H1 (cell line): ENCODE measurements at regions not wholly inside any gene's neighbourhood (a gene's known extent, or its start where the extent isn't known, plus 50 kb on each side); places are given as distances from the start of the nearest gene placed in this dataset.

Experiments used
- CTCF ChIA-PET: fragments of 300-600 bp; sonication (Branson Sonifier 250); formaldehyde crosslinking; loops from one replicate; lab custom pipeline; 2021; ENCODE audit not compliant: partially characterized antibody; lab: Charles Lee
- POLR2A ChIA-PET: fragments of 300-600 bp; sonication (Branson Sonifier 250); formaldehyde crosslinking; loops from one replicate; lab custom pipeline; 2021; ENCODE audit warnings: inconsistent platforms; ENCODE audit not compliant: partially characterized antibody; lab: Charles Lee
- DNase-seq, 2 experiments: peaks; one replicate each; pipeline versions ENCODE4 v3.0.0 to v3.0.0-alpha.2; 2010 to 2022; ENCODE audit warnings: low spot score in 2 of 2, low read depth in 1 of 2, mixed read lengths in 1 of 2
- FAIRE-seq: peaks from 2 replicates; lab custom pipeline; 2011; peaks lifted over from hg19 to GRCh38; lab: Jason Lieb, UNC
- H2AFZ ChIP-seq: 2 replicates; pipeline ENCODE4 v1.8.1; 2012; ENCODE audit warnings: low read length, inconsistent platforms
- H2AK5ac ChIP-seq: 2 replicates; pipeline ENCODE4 v1.6.1; 2013; ENCODE audit warnings: low read depth, low read length
- H2BK120ac ChIP-seq: replicated peaks from 2 replicates; pipeline ENCODE3; 2013; ENCODE audit warnings: low read depth, low read length, inconsistent platforms
- H2BK12ac ChIP-seq: 2 replicates; pipeline ENCODE4 v1.6.1; 2013; ENCODE audit warnings: low read depth, low read length
- H2BK15ac ChIP-seq: 2 replicates; pipeline ENCODE4 v1.6.1; 2013; ENCODE audit warnings: low read length
- H2BK20ac ChIP-seq: 2 replicates; pipeline ENCODE4 v1.6.1; 2013; ENCODE audit warnings: low read length
- H2BK5ac ChIP-seq: 2 replicates; pipeline ENCODE4 v1.6.1; 2013; ENCODE audit warnings: low read depth, low read length
- H3K14ac ChIP-seq: 2 replicates; pipeline ENCODE4 v1.6.1; 2013; ENCODE audit warnings: inconsistent platforms; ENCODE audit not compliant: insufficient read length
- H3K18ac ChIP-seq: 2 replicates; pipeline ENCODE4 v1.6.1; 2013; ENCODE audit warnings: low read length; ENCODE audit errors: extremely low read depth
- H3K23ac ChIP-seq: 2 replicates; pipeline ENCODE4 v1.6.1; 2013; ENCODE audit warnings: inconsistent platforms; ENCODE audit not compliant: insufficient read length
- H3K23me2 ChIP-seq: 2 replicates; pipeline ENCODE4 v1.6.1; 2013; ENCODE audit warnings: low read depth, low read length
- H3K27ac ChIP-seq: 2 replicates; pipeline ENCODE4 v1.6.1; 2011; ENCODE audit warnings: low read depth, low read length, inconsistent platforms
- H3K27me3 ChIP-seq, 4 experiments: replicated peaks in 1 of 4; 1 replicate in 1 of 4; 2 replicates in 3 of 4; pipeline versions ENCODE4 v1.6.1 to v1.8.1; 2011 to 2013; ENCODE audit warnings: low read length in 3 of 4, mild to moderate bottlenecking in 3 of 4, inconsistent platforms in 2 of 4, mixed read lengths in 2 of 4, moderate library complexity in 1 of 4; ENCODE audit not compliant: control insufficient read depth in 3 of 4, insufficient read depth in 3 of 4; ENCODE audit errors: extremely low read depth in 1 of 4
- H3K36me3 ChIP-seq, 4 experiments: 2 replicates each; pipeline versions ENCODE4 v1.6.1 to v1.8.1; 2011 to 2013; ENCODE audit warnings: mild to moderate bottlenecking in 4 of 4, low read length in 3 of 4, moderate library complexity in 2 of 4, control low read depth in 1 of 4, inconsistent platforms in 1 of 4; ENCODE audit not compliant: insufficient read depth in 4 of 4, control insufficient read depth in 2 of 4
- H3K4ac ChIP-seq: replicated peaks from 2 replicates; pipeline ENCODE3; 2013; ENCODE audit warnings: low read length, low read depth, mixed read lengths, inconsistent platforms; ENCODE audit not compliant: insufficient read length
- H3K4me1 ChIP-seq, 4 experiments: replicated peaks in 1 of 4; 1 replicate in 1 of 4; 2 replicates in 3 of 4; pipeline versions ENCODE4 v1.6.1 to v1.8.1; 2011 to 2013; ENCODE audit warnings: low read length in 3 of 4, inconsistent platforms in 2 of 4, mixed read lengths in 1 of 4; ENCODE audit not compliant: insufficient read depth in 4 of 4, control insufficient read depth in 3 of 4
- H3K4me2 ChIP-seq, 2 experiments: 2 replicates each; pipeline versions ENCODE4 v1.6.1 to v1.8.1; 2011 to 2013; ENCODE audit warnings: low read depth in 2 of 2, low read length in 2 of 2, control low read depth in 1 of 2, inconsistent platforms in 1 of 2, mild to moderate bottlenecking in 1 of 2; ENCODE audit not compliant: insufficient read depth in 1 of 2
- H3K4me3 ChIP-seq, 4 experiments: fragments of 200-600, 300-600 bp in 1 of 4; sonication (generic), shearing (Covaris generic), sonication (Bioruptor Twin) in 1 of 4; 2 replicates each; pipeline versions ENCODE4 v1.5.1 to v1.8.1; 2011 to 2016; ENCODE audit warnings: low read length in 4 of 4, low read depth in 3 of 4, control low read depth in 2 of 4, inconsistent platforms in 2 of 4, mild to moderate bottlenecking in 2 of 4, mixed read lengths in 1 of 4, moderate library complexity in 1 of 4; ENCODE audit not compliant: insufficient read depth in 2 of 4; ENCODE audit errors: extremely low read depth in 1 of 4
- H3K56ac ChIP-seq: replicated peaks from 2 replicates; pipeline ENCODE3; 2013; ENCODE audit warnings: low read depth, mild to moderate bottlenecking, mixed read lengths, low read length, inconsistent platforms; ENCODE audit not compliant: insufficient read length
- H3K79me1 ChIP-seq: 2 replicates; pipeline ENCODE4 v1.6.1; 2013; ENCODE audit warnings: low read depth, low read length, control low read depth
- H3K79me2 ChIP-seq, 2 experiments: 2 replicates each; pipeline versions ENCODE4 v1.6.1 to v1.8.1; 2012 to 2013; ENCODE audit warnings: low read length in 2 of 2, mild to moderate bottlenecking in 2 of 2, inconsistent platforms in 1 of 2; ENCODE audit not compliant: insufficient read depth in 2 of 2, control insufficient read depth in 1 of 2
- H3K9ac ChIP-seq, 4 experiments: replicated peaks in 1 of 4; 1 replicate in 1 of 4; 2 replicates in 3 of 4; pipeline versions ENCODE4 v1.6.1 to v1.8.1; 2011 to 2013; ENCODE audit warnings: low read depth in 3 of 4, low read length in 3 of 4, control low read depth in 2 of 4, mild to moderate bottlenecking in 2 of 4, moderate library complexity in 2 of 4, inconsistent platforms in 1 of 4; ENCODE audit errors: extremely low read depth in 1 of 4
- H3K9me3 ChIP-seq, 2 experiments: 2 replicates each; pipeline versions ENCODE4 v1.6.1 to v1.8.1; 2012 to 2013; ENCODE audit warnings: mild to moderate bottlenecking in 2 of 2, moderate library complexity in 2 of 2, control low read depth in 1 of 2, inconsistent platforms in 1 of 2, low read depth in 1 of 2, low read length in 1 of 2, mixed read lengths in 1 of 2; ENCODE audit not compliant: insufficient read depth in 2 of 2
- H4K20me1 ChIP-seq, 2 experiments: replicated peaks in 1 of 2; 2 replicates each; pipeline versions ENCODE3 to v1.8.1; 2011 to 2013; ENCODE audit warnings: inconsistent platforms in 2 of 2, low read length in 2 of 2, mild to moderate bottlenecking in 1 of 2; ENCODE audit not compliant: insufficient read depth in 2 of 2, control insufficient read depth in 1 of 2
- H4K5ac ChIP-seq: 2 replicates; pipeline ENCODE4 v1.6.1; 2013; ENCODE audit warnings: low read length, low read depth, mixed read lengths, inconsistent platforms; ENCODE audit not compliant: insufficient read length
- H4K8ac ChIP-seq: 2 replicates; pipeline ENCODE4 v1.8.0; 2013; ENCODE audit warnings: mild to moderate bottlenecking, moderate library complexity, low read length, inconsistent platforms; ENCODE audit not compliant: insufficient read depth; ENCODE audit errors: extremely low read depth
- H4K91ac ChIP-seq: replicated peaks from 2 replicates; pipeline ENCODE3; 2013; ENCODE audit warnings: low read length, mixed read lengths, inconsistent platforms; ENCODE audit not compliant: insufficient read length
- KDM1A ChIP-seq: fragments of 200-600, 300-600 bp; sonication (generic); IDR thresholded peaks from 2 replicates; pipeline ENCODE4 v1.7.1; 2016; ENCODE audit warnings: mild to moderate bottlenecking, low read length, borderline replicate concordance
- RAD21 ChIP-seq, 2 experiments: IDR thresholded peaks in 1 of 2; conservative IDR thresholded peaks in 1 of 2; 2 replicates each; pipeline ENCODE4 v1.6.1; 2011; ENCODE audit warnings: low read depth in 2 of 2, low read length in 2 of 2, improper control_type of control experiment in 1 of 2, inconsistent platforms in 1 of 2, mild to moderate bottlenecking in 1 of 2, moderate library complexity in 1 of 2
- SIRT6 ChIP-seq: IDR thresholded peaks from one replicate; pipeline ENCODE4 v1.7.1; 2012; ENCODE audit warnings: low read length, inconsistent platforms
- WGBS, 2 experiments: shearing (Covaris generic) in 1 of 2; methylation state at CpG; one replicate each; pipeline versions ENCODE4 v1.1.6 to v1.1.7; 2013 to 2015; ENCODE audit warnings: low lambda C conversion rate in 2 of 2, mixed read lengths in 2 of 2, inconsistent platforms in 1 of 2, low coverage in 1 of 2, missing lambda C conversion rate in 1 of 2; ENCODE audit not compliant: insufficient replicate concordance in 2 of 2, insufficient coverage in 1 of 2, insufficient read length in 1 of 2; ENCODE audit errors: extremely low coverage in 1 of 2, missing lambda C conversion rate in 1 of 2; 5-methylcytosine and 5-hydroxymethylcytosine counted together
- TF ChIP-seq, protein P1 (sequence below), 3 experiments: IDR thresholded peaks; 1 replicate in 2 of 3; 2 replicates in 1 of 3; pipeline versions ENCODE4 v1.5.1 to v1.6.1; 2011; ENCODE audit warnings: low read length in 3 of 3, mild to moderate bottlenecking in 3 of 3, inconsistent platforms in 2 of 3, low read depth in 1 of 3, moderate library complexity in 1 of 3; ENCODE audit not compliant: insufficient read depth in 1 of 3; ENCODE audit errors: control extremely low read depth in 1 of 3

DNA sequence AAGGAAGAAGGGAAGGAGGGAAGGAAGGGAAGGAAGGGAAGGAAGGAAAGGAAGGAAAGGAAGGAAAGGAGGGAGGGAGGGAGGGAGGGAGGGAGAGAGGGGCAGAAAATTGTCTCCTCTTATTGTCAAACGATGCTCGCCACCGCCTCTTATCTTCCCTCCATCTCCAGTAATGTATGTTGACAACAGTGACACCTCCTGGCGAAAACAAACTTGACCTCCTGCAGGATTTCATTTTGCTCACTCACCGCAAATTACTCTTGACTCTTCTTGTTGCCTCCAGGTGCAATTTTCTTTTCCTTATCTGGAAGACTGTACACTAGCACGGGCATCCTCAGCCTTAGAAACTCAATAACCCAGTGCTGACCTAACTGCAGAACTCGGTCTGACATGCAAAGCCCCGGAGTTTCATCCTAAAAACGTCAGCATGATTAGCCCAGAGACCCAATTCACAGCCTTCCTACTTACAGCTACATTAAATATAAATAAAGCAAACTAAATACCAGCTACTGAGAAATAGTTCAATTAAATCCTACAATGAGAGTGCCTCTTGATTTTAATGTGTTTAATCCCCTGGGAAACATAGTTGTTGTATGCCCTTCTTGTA is 512.4 kb upstream of the TMPO start:
- FAIRE-seq, result peak; percentile 91
- no peak overlapping the region for H3K9ac ChIP-seq
- H3K9me3 ChIP-seq, result no peaks in the 10 kb centered on the region
- H3K79me1 ChIP-seq, result no peaks in the 10 kb centered on the region
- H3K4me2 ChIP-seq, result peak overlapping the region in 1 of 2 experiments; percentile 32; a peak in 1 of 4 replicates
- peak; percentile 13 to 75 for DNase-seq
- H3K14ac ChIP-seq, result no peak overlapping the region
- H4K91ac ChIP-seq, result no peak overlapping the region
- H3K56ac ChIP-seq, result no peak overlapping the region
- WGBS, 2 experiments, result 23% methylated on average over 9 of the region's 9 CpGs; no CpG with 5 or more reads in 1 of the 2 experiments
- H4K5ac ChIP-seq, result no peak overlapping the region
- CTCF ChIA-PET, result interaction anchor here (0.6 to 2.7 kb wide), 26 partner anchors 9 to 1015 kb away, joined by 3 to 27 read pairs (median 3); no protein-coding TSS in a partner anchor
- H3K23me2 ChIP-seq, result no peaks in the 10 kb centered on the region; the same call in 1 of the 2 replicates
- H2AFZ ChIP-seq, result peak overlapping the region; percentile 96; the same call in 1 of the 2 replicates
- POLR2A ChIA-PET, result no interaction called here
- no peaks in the 10 kb centered on the region for H4K20me1 ChIP-seq
- no peak overlapping the region for H2BK15ac ChIP-seq
- H3K4me3 ChIP-seq, result no peak overlapping the region
- H2BK120ac ChIP-seq, result no peak overlapping the region
- H3K18ac ChIP-seq, result no peak overlapping the region; the same call in 1 of the 2 replicates
- no peak overlapping the region for H3K23ac ChIP-seq
- TF ChIP-seq SIRT6 (no peak), KDM1A (no peak), RAD21 (IDR thresholded peaks at IDR 0.05 in 1 of 2, conservative IDR thresholded peaks at IDR 0.05 in 1 of 2; ENCODE audit: low read depth in 2 of 2, low read length in 2 of 2) (peak; percentile 74 to 77)
- TF ChIP-seq, protein P1, sequence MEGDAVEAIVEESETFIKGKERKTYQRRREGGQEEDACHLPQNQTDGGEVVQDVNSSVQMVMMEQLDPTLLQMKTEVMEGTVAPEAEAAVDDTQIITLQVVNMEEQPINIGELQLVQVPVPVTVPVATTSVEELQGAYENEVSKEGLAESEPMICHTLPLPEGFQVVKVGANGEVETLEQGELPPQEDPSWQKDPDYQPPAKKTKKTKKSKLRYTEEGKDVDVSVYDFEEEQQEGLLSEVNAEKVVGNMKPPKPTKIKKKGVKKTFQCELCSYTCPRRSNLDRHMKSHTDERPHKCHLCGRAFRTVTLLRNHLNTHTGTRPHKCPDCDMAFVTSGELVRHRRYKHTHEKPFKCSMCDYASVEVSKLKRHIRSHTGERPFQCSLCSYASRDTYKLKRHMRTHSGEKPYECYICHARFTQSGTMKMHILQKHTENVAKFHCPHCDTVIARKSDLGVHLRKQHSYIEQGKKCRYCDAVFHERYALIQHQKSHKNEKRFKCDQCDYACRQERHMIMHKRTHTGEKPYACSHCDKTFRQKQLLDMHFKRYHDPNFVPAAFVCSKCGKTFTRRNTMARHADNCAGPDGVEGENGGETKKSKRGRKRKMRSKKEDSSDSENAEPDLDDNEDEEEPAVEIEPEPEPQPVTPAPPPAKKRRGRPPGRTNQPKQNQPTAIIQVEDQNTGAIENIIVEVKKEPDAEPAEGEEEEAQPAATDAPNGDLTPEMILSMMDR (IDR thresholded peaks at IDR 0.05; ENCODE audit: control extremely low read depth in 1 of 3, insufficient read depth in 1 of 3, low read depth in 1 of 3, low read length in 3 of 3), result peak in 2 of 3 experiments; percentile 66 to 77; a peak in 3 of 4 replicates
- H3K4me1 ChIP-seq, result no peaks in the 10 kb centered on the region
- no peak overlapping the region for H2AK5ac ChIP-seq
- no peaks in the 10 kb centered on the region for H3K36me3 ChIP-seq
- H4K8ac ChIP-seq, result no peak overlapping the region
- H2BK12ac ChIP-seq, result no peak overlapping the region
- H2BK20ac ChIP-seq, result no peak overlapping the region
- no peak overlapping the region for H3K27ac ChIP-seq
- H3K4ac ChIP-seq, result no peak overlapping the region
- no peak overlapping the region for H2BK5ac ChIP-seq
- H3K27me3 ChIP-seq, result no peaks in the 10 kb centered on the region
- H3K79me2 ChIP-seq, result no peaks in the 10 kb centered on the region
